RWPE1 (cell line): ENCODE measurements at regions not wholly inside any gene's neighbourhood (a gene's known extent, or its start where the extent isn't known, plus 50 kb on each side); places are given as distances from the start of the nearest gene placed in this dataset.

Source experiments
- CTCF ChIA-PET: fragments of 350-600 bp; sonication (Branson Sonifier 250); formaldehyde crosslinking; extraction: SDS; loops from one replicate; lab custom pipeline; 2021; lab: Yijun Ruan, JAX
- POLR2A ChIA-PET: fragments of 400-600 bp; formaldehyde crosslinking; extraction: SDS; loops from one replicate; lab custom pipeline; 2020; ENCODE audit warnings: antibody characterized with exemption; ENCODE audit not compliant: low non-redundant PET; lab: Yijun Ruan, JAX
- DNase-seq: peaks from one replicate; pipeline ENCODE4 v3.0.0; 2012; ENCODE audit warnings: low spot score
- H3K27ac ChIP-seq: fragments of 450-650 bp; 2 replicates; pipeline ENCODE4 v1.5.1; 2017
- CTCF ChIP-seq: fragments of 450-650 bp; conservative IDR thresholded peaks from 2 replicates; pipeline ENCODE4 v1.5.1; 2017; ENCODE audit warnings: low read depth, mild to moderate bottlenecking

- DNase-seq: no peak
- ChIA-PET CTCF (interaction anchor here (1.2 kb wide), 1 partner anchor 74 kb away, joined by 3 read pairs; no protein-coding TSS in a partner anchor), POLR2A (no interaction called here)
- TF ChIP-seq CTCF: no peak
- H3K27ac ChIP-seq: no peak overlapping the region
Observed at GRCh38 chr11:129257512-129257911, 65.4 kb upstream of the ARHGAP32 start.

GRCh38 chr11:129252621-129253020 is 60.5 kb upstream of the ARHGAP32 start:
- POLR2A ChIA-PET: no interaction called here
- H3K27ac ChIP-seq: no peak overlapping the region
- no peak for DNase-seq
- CTCF ChIA-PET: no interaction called here
- no peak for TF ChIP-seq CTCF

GRCh38 chr11:129251067-129251466 is 58.9 kb upstream of the ARHGAP32 start:
- ChIA-PET CTCF (interaction anchor here (0.7 kb wide), 1 partner anchor 117 kb away, joined by 3 read pairs; no protein-coding TSS in a partner anchor), POLR2A (no interaction called here)
- TF ChIP-seq CTCF: no peak
- no peak for DNase-seq
- no peak overlapping the region for H3K27ac ChIP-seq

GRCh38 chr11:129249923-129250322 is 57.8 kb upstream of the ARHGAP32 start:
- no peak for DNase-seq
- CTCF ChIA-PET: interaction anchor here (0.6 kb wide), 1 partner anchor 877 kb away, joined by 3 read pairs; no protein-coding TSS in a partner anchor
- POLR2A ChIA-PET: no interaction called here
- H3K27ac ChIP-seq: no peak overlapping the region
- no peak for TF ChIP-seq CTCF

GRCh38 chr11:129249351-129249750 is 57.2 kb upstream of the ARHGAP32 start:
- ChIA-PET CTCF (no interaction called here), POLR2A (no interaction called here)
- TF ChIP-seq CTCF: no peak
- no peak overlapping the region for H3K27ac ChIP-seq
- peak; percentile 46 for DNase-seq

GRCh38 chr11:129248618-129249017 is 56.5 kb upstream of the ARHGAP32 start:
- peak; percentile 50 for DNase-seq
- POLR2A ChIA-PET: no interaction called here
- no peak for TF ChIP-seq CTCF
- H3K27ac ChIP-seq: no peak overlapping the region
- CTCF ChIA-PET: interaction anchor here (0.7 to 0.8 kb wide), 2 partner anchors 58 to 723 kb away, joined by 3 read pairs; no protein-coding TSS in a partner anchor
